A673 (cell line): ENCODE measurements at regions not wholly inside any gene's neighbourhood (a gene's known extent, or its start where the extent isn't known, plus 50 kb on each side); places are given as distances from the start of the nearest gene placed in this dataset.

Experiments
- BruUV-seq: library from RNA; stranded (reverse); fragments of 400-500 nt; replicated peaks from 2 replicates; lab custom pipeline; 2021; lab: Mats Ljungman, UMichigan
- CTCF ChIA-PET: fragments of 300-600 bp; sonication (Branson Sonifier 250); formaldehyde crosslinking; loops from one replicate; lab custom pipeline; 2022; ENCODE audit warnings: antibody characterized with exemption; lab: Charles Lee
- POLR2A ChIA-PET: fragments of 300-600 bp; sonication (Branson Sonifier 250); formaldehyde crosslinking; loops from one replicate; lab custom pipeline; 2022; ENCODE audit warnings: antibody characterized with exemption; ENCODE audit not compliant: low non-redundant PET; lab: Charles Lee
- DNase-seq: peaks from one replicate; pipeline ENCODE4 v3.0.0-alpha.2; 2015; ENCODE audit warnings: low spot score
- H3K27ac ChIP-seq: fragments of 200-600 bp; sonication (generic); 2 replicates; pipeline ENCODE4 v1.5.1; 2016; ENCODE audit warnings: mixed run types, low read depth, mild to moderate bottlenecking, mixed read lengths, antibody characterized with exemption, low read length; ENCODE audit not compliant: poor library complexity, severe bottlenecking
- H3K27me3 ChIP-seq: fragments of 200-600 bp; sonication (generic); replicated peaks from 2 replicates; pipeline ENCODE4 v1.6.1; 2017; ENCODE audit warnings: mixed run types, low read depth, mild to moderate bottlenecking, mixed read lengths, antibody characterized with exemption, low read length; ENCODE audit not compliant: insufficient read depth, poor library complexity
- H3K36me3 ChIP-seq: fragments of 200-600 bp; sonication (generic); 2 replicates; pipeline ENCODE4 v1.6.1; 2016; ENCODE audit warnings: mixed run types, mild to moderate bottlenecking, mixed read lengths, antibody characterized with exemption, low read length; ENCODE audit not compliant: insufficient read depth, poor library complexity, severe bottlenecking
- H3K4me1 ChIP-seq: fragments of 200-600 bp; sonication (generic); 2 replicates; pipeline ENCODE4 v1.6.1; 2017; ENCODE audit warnings: mixed run types, mild to moderate bottlenecking, mixed read lengths, antibody characterized with exemption, low read length; ENCODE audit not compliant: insufficient read depth, poor library complexity, severe bottlenecking
- H3K4me3 ChIP-seq: fragments of 200-600 bp; sonication (generic); 2 replicates; pipeline ENCODE4 v1.5.1; 2016; ENCODE audit warnings: low read depth, mixed run types, mild to moderate bottlenecking, mixed read lengths, low read length; ENCODE audit not compliant: poor library complexity, severe bottlenecking
- H3K9me3 ChIP-seq: fragments of 200-600 bp; sonication (generic); 2 replicates; pipeline ENCODE4 v1.6.1; 2016; ENCODE audit warnings: mixed run types, low read depth, mild to moderate bottlenecking, mixed read lengths, antibody characterized with exemption, low read length; ENCODE audit not compliant: poor library complexity, severe bottlenecking
- EZH2 ChIP-seq: fragments of 200-600 bp; sonication (generic); IDR thresholded peaks from 2 replicates; pipeline ENCODE4 v1.6.1; 2017; ENCODE audit warnings: borderline replicate concordance, low read depth, mild to moderate bottlenecking, mixed read lengths, antibody characterized with exemption, low read length; ENCODE audit not compliant: poor library complexity, severe bottlenecking
- intact Hi-C: fragments of 100-400 bp; cut with micrococcal nuclease; formaldehyde crosslinking; loops from one replicate; pipeline ENCODE4 v1.10.0; 2022; ENCODE audit not compliant: unreplicated experiment
- TF ChIP-seq, protein P1 (sequence below): fragments of 300-800, 200-600 bp; sonication (generic); conservative IDR thresholded peaks from 2 replicates; pipeline ENCODE4 v1.5.1; 2017; ENCODE audit warnings: low read depth, mild to moderate bottlenecking, antibody characterized with exemption, low read length, moderate library complexity, mixed read lengths

DNA sequence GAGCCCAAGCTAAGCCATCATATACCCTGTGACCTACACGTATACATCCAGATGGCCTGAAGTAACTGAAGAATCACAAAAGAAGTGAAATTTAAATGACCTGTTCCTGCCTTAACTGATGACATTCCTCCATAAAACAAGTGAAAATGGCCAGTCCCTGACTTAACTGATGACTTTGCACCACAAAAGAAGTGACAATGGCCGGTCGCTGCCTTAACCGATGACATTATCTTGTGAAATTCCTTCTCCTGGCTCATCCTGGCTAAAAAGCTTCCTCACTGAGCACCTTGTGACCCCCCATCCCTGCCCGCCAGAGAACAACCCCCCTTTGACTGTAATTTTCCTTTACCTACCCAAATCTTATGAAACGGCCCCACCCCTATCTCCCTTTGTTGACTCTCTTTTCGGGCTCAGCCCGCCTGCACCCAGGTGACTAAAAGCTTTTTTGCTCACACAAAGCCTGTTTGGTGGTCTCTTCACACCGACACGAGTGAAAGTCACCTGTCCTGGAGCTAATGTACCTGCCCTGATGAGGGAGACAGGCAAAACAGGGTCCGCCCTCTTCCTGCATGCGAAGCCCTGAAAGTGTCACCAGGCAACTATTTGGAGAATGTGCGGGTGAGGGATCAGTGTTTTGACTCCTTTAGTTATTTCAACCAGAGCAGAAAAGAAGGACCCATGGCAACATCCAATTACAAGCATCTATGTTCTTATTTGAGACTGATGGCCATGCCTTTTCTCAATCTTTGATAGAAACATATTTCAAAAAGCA is 266.1 kb downstream of the SMARCA2 start:
- Histone ChIP-seq H3K27ac (no peak overlapping the region), H3K4me1 (no peaks in the 10 kb centered on the region), H3K4me3 (no peak overlapping the region), H3K27me3 (no peaks in the 10 kb centered on the region), H3K9me3 (no peaks in the 10 kb centered on the region), H3K36me3 (no peaks in the 10 kb centered on the region)
- ChIA-PET CTCF (no interaction called here), POLR2A (no interaction called here)
- intact Hi-C loops = no loop called here
- no TSS peak for BruUV-seq
- no peak for DNase-seq
- TF ChIP-seq, protein P1, sequence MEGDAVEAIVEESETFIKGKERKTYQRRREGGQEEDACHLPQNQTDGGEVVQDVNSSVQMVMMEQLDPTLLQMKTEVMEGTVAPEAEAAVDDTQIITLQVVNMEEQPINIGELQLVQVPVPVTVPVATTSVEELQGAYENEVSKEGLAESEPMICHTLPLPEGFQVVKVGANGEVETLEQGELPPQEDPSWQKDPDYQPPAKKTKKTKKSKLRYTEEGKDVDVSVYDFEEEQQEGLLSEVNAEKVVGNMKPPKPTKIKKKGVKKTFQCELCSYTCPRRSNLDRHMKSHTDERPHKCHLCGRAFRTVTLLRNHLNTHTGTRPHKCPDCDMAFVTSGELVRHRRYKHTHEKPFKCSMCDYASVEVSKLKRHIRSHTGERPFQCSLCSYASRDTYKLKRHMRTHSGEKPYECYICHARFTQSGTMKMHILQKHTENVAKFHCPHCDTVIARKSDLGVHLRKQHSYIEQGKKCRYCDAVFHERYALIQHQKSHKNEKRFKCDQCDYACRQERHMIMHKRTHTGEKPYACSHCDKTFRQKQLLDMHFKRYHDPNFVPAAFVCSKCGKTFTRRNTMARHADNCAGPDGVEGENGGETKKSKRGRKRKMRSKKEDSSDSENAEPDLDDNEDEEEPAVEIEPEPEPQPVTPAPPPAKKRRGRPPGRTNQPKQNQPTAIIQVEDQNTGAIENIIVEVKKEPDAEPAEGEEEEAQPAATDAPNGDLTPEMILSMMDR = no peak
- no peak for TF ChIP-seq EZH2

- BruUV-seq = no TSS peak
- H3K36me3 ChIP-seq = no peaks in the 10 kb centered on the region
- CTCF ChIA-PET = no interaction called here
- POLR2A ChIA-PET = no interaction called here
- H3K27me3 ChIP-seq = no peaks in the 10 kb centered on the region
- no peaks in the 10 kb centered on the region for H3K4me1 ChIP-seq
- H3K9me3 ChIP-seq = no peaks in the 10 kb centered on the region
- no peak for DNase-seq
- intact Hi-C loops = no loop called here
- H3K27ac ChIP-seq = no peak overlapping the region
- no peak for TF ChIP-seq EZH2
- TF ChIP-seq, protein P1 = no peak
- H3K4me3 ChIP-seq = no peak overlapping the region
Observed at GRCh38 chr9:2281803-2282185, 266.6 kb downstream of the SMARCA2 start.

GRCh38 chr9:2284770-2285169 is 269.6 kb downstream of the SMARCA2 start:
- Histone ChIP-seq H3K4me1 (no peaks in the 10 kb centered on the region), H3K36me3 (no peaks in the 10 kb centered on the region), H3K4me3 (no peak overlapping the region), H3K27ac (no peak overlapping the region), H3K9me3 (no peaks in the 10 kb centered on the region), H3K27me3 (no peaks in the 10 kb centered on the region)
- intact Hi-C loops = no loop called here
- CTCF ChIA-PET = no interaction called here
- no peak for DNase-seq
- POLR2A ChIA-PET = no interaction called here
- TF ChIP-seq, protein P1 = no peak
- TF ChIP-seq EZH2 = no peak
- BruUV-seq = no TSS peak
